Liver (tissue), 7 donors: ENCODE measurements at regions not wholly inside any gene's neighbourhood (a gene's known extent, or its start where the extent isn't known, plus 50 kb on each side); places are given as distances from the start of the nearest gene placed in this dataset.

Source experiments
- DNase-seq: peaks from one replicate; pipeline ENCODE4 v3.0.0-alpha.2; 2017; ENCODE audit warnings: low spot score
- H3K27ac ChIP-seq, 2 donors: one replicate each; pipeline ENCODE4 v1.7.0; 2013; ENCODE audit warnings: inconsistent platforms in 2 of 2, low read length in 2 of 2, control low read depth in 1 of 2, low read depth in 1 of 2, mild to moderate bottlenecking in 1 of 2
- H3K27me3 ChIP-seq, 4 donors: one replicate each; pipeline versions ENCODE4 v1.6.1 to v1.7.0; 2013; ENCODE audit warnings: low read length in 3 of 4, inconsistent platforms in 1 of 4, mild to moderate bottlenecking in 1 of 4, moderate library complexity in 1 of 4; ENCODE audit not compliant: control insufficient read depth in 4 of 4, insufficient read depth in 4 of 4
- H3K36me3 ChIP-seq, 4 donors: one replicate each; pipeline versions ENCODE4 v1.6.1 to v1.7.0; 2013; ENCODE audit warnings: low read length in 3 of 4, mild to moderate bottlenecking in 3 of 4, low read depth in 1 of 4, moderate library complexity in 1 of 4; ENCODE audit not compliant: control insufficient read depth in 4 of 4, insufficient read depth in 3 of 4
- H3K4me1 ChIP-seq, 4 donors: one replicate each; pipeline versions ENCODE4 v1.6.1 to v1.7.0; 2013; ENCODE audit warnings: low read length in 3 of 4, mild to moderate bottlenecking in 3 of 4, moderate library complexity in 1 of 4; ENCODE audit not compliant: control insufficient read depth in 4 of 4, insufficient read depth in 4 of 4
- H3K4me3 ChIP-seq, 3 donors: one replicate each; pipeline versions ENCODE4 v1.6.1 to v1.7.0; 2013; ENCODE audit warnings: low read length in 3 of 3, control low read depth in 1 of 3, low read depth in 1 of 3, mild to moderate bottlenecking in 1 of 3
- H3K9ac ChIP-seq, 2 donors: one replicate each; pipeline ENCODE4 v1.7.0; 2013; ENCODE audit warnings: low read length in 2 of 2, mild to moderate bottlenecking in 2 of 2, moderate library complexity in 2 of 2, control low read depth in 1 of 2, low read depth in 1 of 2
- H3K9me3 ChIP-seq, 4 donors: one replicate each; pipeline versions ENCODE4 v1.6.1 to v1.7.0; 2013; ENCODE audit warnings: low read length in 3 of 4; ENCODE audit not compliant: control insufficient read depth in 4 of 4
- EGR1 ChIP-seq, 2 donors: IDR thresholded peaks; 2 replicates each; pipeline ENCODE4 v1.6.1; 2016 to 2018; ENCODE audit warnings: antibody characterized with exemption in 2 of 2, low read depth in 2 of 2
- FOXA1 ChIP-seq: IDR thresholded peaks from 2 replicates; pipeline ENCODE4 v1.6.1; 2016; ENCODE audit warnings: antibody characterized with exemption
- FOXA2 ChIP-seq: IDR thresholded peaks from 2 replicates; pipeline ENCODE4 v1.6.1; 2016; ENCODE audit warnings: antibody characterized with exemption
- GABPA ChIP-seq, 2 donors: IDR thresholded peaks in 1 of 2; conservative IDR thresholded peaks in 1 of 2; 2 replicates each; pipeline ENCODE4 v1.6.1; 2016; ENCODE audit warnings: antibody characterized with exemption in 2 of 2, mild to moderate bottlenecking in 1 of 2, moderate library complexity in 1 of 2
- HNF4A ChIP-seq, 2 donors: conservative IDR thresholded peaks; 2 replicates each; pipeline ENCODE4 v1.6.1; 2016; ENCODE audit warnings: antibody characterized with exemption in 2 of 2, mild to moderate bottlenecking in 2 of 2
- JUND ChIP-seq, 2 donors: IDR thresholded peaks; 2 replicates each; pipeline ENCODE4 v1.6.1; 2016; ENCODE audit warnings: antibody characterized with exemption in 2 of 2
- MAX ChIP-seq: IDR thresholded peaks from 2 replicates; pipeline ENCODE4 v1.6.1; 2016; ENCODE audit warnings: antibody characterized with exemption
- REST ChIP-seq: IDR thresholded peaks from 2 replicates; pipeline ENCODE4 v1.6.1; 2016; ENCODE audit warnings: antibody characterized with exemption, mild to moderate bottlenecking
- RXRA ChIP-seq, 2 donors: IDR thresholded peaks; 2 replicates each; pipeline ENCODE4 v1.6.1; 2017 to 2018; ENCODE audit warnings: antibody characterized with exemption in 2 of 2, mild to moderate bottlenecking in 1 of 2
- SP1 ChIP-seq: IDR thresholded peaks from 2 replicates; pipeline ENCODE4 v1.6.1; 2018; ENCODE audit warnings: antibody characterized with exemption, mild to moderate bottlenecking
- TAF1 ChIP-seq: conservative IDR thresholded peaks from 2 replicates; pipeline ENCODE4 v1.6.1; 2016; ENCODE audit warnings: antibody characterized with exemption, mild to moderate bottlenecking
- YY1 ChIP-seq: IDR thresholded peaks from 2 replicates; pipeline ENCODE4 v1.6.1; 2016; ENCODE audit warnings: antibody characterized with exemption, mild to moderate bottlenecking
- ZBTB33 ChIP-seq: IDR thresholded peaks from 2 replicates; pipeline ENCODE4 v1.6.1; 2016; ENCODE audit warnings: antibody characterized with exemption
- WGBS: extraction: QIAGEN DNeasy Blood & Tissue Kit; methylation state at CpG from one replicate; pipeline ENCODE4 v1.1.7; 2013; 5-methylcytosine and 5-hydroxymethylcytosine counted together
- donor health status: healthy.
- donor health status: healthy.
- donor health status: healthy.
- donor health status: healthy.

GRCh38 chr1:220431554-220432239 lies 96.2 kb upstream of the MARK1 start:
- 78% methylated on average over 7 of the region's 7 CpGs for WGBS
- H3K27me3 ChIP-seq = no peaks in the 10 kb centered on the region
- no peak overlapping the region for H3K4me3 ChIP-seq
- H3K27ac ChIP-seq = no peak overlapping the region
- no peak for DNase-seq
- TF ChIP-seq SP1 (no peak), JUND (IDR thresholded peaks at IDR 0.05) (no peak), ZBTB33 (no peak), FOXA2 (no peak), REST (no peak), MAX (no peak), GABPA (IDR thresholded peaks at IDR 0.05 in 1 of 2, conservative IDR thresholded peaks at IDR 0.05 in 1 of 2) (no peak), FOXA1 (no peak), YY1 (no peak), TAF1 (no peak)
- H3K9me3 ChIP-seq = no peaks in the 10 kb centered on the region
- no peak overlapping the region for H3K9ac ChIP-seq
- H3K36me3 ChIP-seq = no peaks in the 10 kb centered on the region
- H3K4me1 ChIP-seq = no peaks in the 10 kb centered on the region

- no peak for DNase-seq
- no peak for TF ChIP-seq YY1
- no peak for TF ChIP-seq RXRA (IDR thresholded peaks at IDR 0.05)
- no peak for TF ChIP-seq EGR1 (IDR thresholded peaks at IDR 0.05; ENCODE audit: low read depth in 2 of 2)
- TF ChIP-seq JUND (IDR thresholded peaks at IDR 0.05) = no peak
- no peak for TF ChIP-seq FOXA2
- TF ChIP-seq GABPA (IDR thresholded peaks at IDR 0.05 in 1 of 2, conservative IDR thresholded peaks at IDR 0.05 in 1 of 2) = no peak
- TF ChIP-seq HNF4A (conservative IDR thresholded peaks at IDR 0.05) = no peak
- TF ChIP-seq FOXA1 = no peak
- no peak for TF ChIP-seq TAF1
- TF ChIP-seq REST = no peak
- TF ChIP-seq MAX = no peak
- no peak overlapping the region for H3K27ac ChIP-seq
- H3K9ac ChIP-seq = no peak overlapping the region
- H3K9me3 ChIP-seq = no peaks in the 10 kb centered on the region
- no peaks in the 10 kb centered on the region for H3K36me3 ChIP-seq
- no peak overlapping the region for H3K4me3 ChIP-seq
- H3K27me3 ChIP-seq = no peaks in the 10 kb centered on the region
- H3K4me1 ChIP-seq = no peaks in the 10 kb centered on the region
- 34% methylated on average over 2 of the region's 2 CpGs for WGBS
Measured at GRCh38 chr1:220430586-220430985, 97.3 kb upstream of the MARK1 start.
